K562 (cell line): ENCODE measurements at regions not wholly inside any gene's neighbourhood (a gene's known extent, or its start where the extent isn't known, plus 50 kb on each side); places are given as distances from the start of the nearest gene placed in this dataset.

Experiments
- ATAC-seq: fragments of 200-7000 bp; cut with Tn5 transposase; 3 replicates; pipeline ENCODE4 v1.9.1; 2020; ENCODE audit warnings: moderate library complexity
- BruUV-seq: library from RNA; stranded (reverse); fragments of 400-500 nt; replicated peaks from 2 replicates; lab custom pipeline; 2021; lab: Mats Ljungman, UMichigan
- CTCF ChIA-PET: fragments of 300-600 bp; formaldehyde crosslinking; extraction: SDS; loops from one replicate; lab custom pipeline; 2021; ENCODE audit warnings: low intra/inter-chr PET ratio; lab: Yijun Ruan, JAX
- POLR2A ChIA-PET: fragments of 300-600, 350-650 bp; sonication (Branson Sonifier 250); formaldehyde crosslinking; extraction: SDS; loops from one replicate; lab custom pipeline; 2021; ENCODE audit warnings: antibody characterized with exemption, inconsistent platforms; lab: Yijun Ruan, JAX
- DNase-seq, 4 experiments: peaks; one replicate each; pipeline versions ENCODE4 v3.0.0 to v3.0.0-alpha.2; 2011 to 2018; ENCODE audit warnings: low spot score in 3 of 4, mixed read lengths in 3 of 4; ENCODE audit errors: extremely low read depth in 1 of 4
- FAIRE-seq: peaks from 2 replicates; lab custom pipeline; 2011; peaks lifted over from hg19 to GRCh38; lab: Jason Lieb, UNC
- H2AFZ ChIP-seq: 2 replicates; pipeline ENCODE4 v1.6.0; 2011; ENCODE audit warnings: low read depth, low read length, control low read depth, inconsistent platforms
- H3K27ac ChIP-seq: fragments of 200-600 bp; 3 replicates; pipeline ENCODE4 v1.8.0; 2011; ENCODE audit warnings: low read depth, mild to moderate bottlenecking, control low read depth, inconsistent platforms, low read length, moderate library complexity, mixed read lengths; ENCODE audit errors: extremely low read depth
- H3K27me3 ChIP-seq, 2 experiments: fragments of 300-600 bp in 1 of 2; 2 replicates in 1 of 2; 3 replicates in 1 of 2; pipeline versions ENCODE4 v1.6.0 to v1.8.0; 2011; ENCODE audit warnings: inconsistent platforms in 2 of 2, low read length in 2 of 2, mild to moderate bottlenecking in 1 of 2, mixed read lengths in 1 of 2, moderate library complexity in 1 of 2; ENCODE audit not compliant: control insufficient read depth in 2 of 2, insufficient read depth in 2 of 2
- H3K36me3 ChIP-seq: fragments of 300-600 bp; 3 replicates; pipeline ENCODE4 v1.8.0; 2011; ENCODE audit warnings: mild to moderate bottlenecking, low read length, inconsistent platforms; ENCODE audit not compliant: control insufficient read depth, insufficient read depth
- H3K4me1 ChIP-seq, 2 experiments: fragments of 200-600 bp in 1 of 2; replicated peaks in 1 of 2; 2 replicates in 1 of 2; 3 replicates in 1 of 2; pipeline versions ENCODE4 v1.5.1 to v1.8.0; 2011; ENCODE audit warnings: inconsistent platforms in 2 of 2, low read length in 2 of 2, mild to moderate bottlenecking in 1 of 2, mixed read lengths in 1 of 2, moderate library complexity in 1 of 2; ENCODE audit not compliant: control insufficient read depth in 2 of 2, insufficient read depth in 2 of 2
- H3K4me2 ChIP-seq: 2 replicates; pipeline ENCODE4 v1.6.1; 2011; ENCODE audit warnings: low read length, control low read depth, inconsistent platforms, mixed read lengths; ENCODE audit not compliant: insufficient read depth
- H3K4me3 ChIP-seq: fragments of 200-600 bp; sonication (generic), shearing (Covaris generic); 2 replicates; pipeline ENCODE4 v1.5.1; 2016; ENCODE audit warnings: control low read depth, inconsistent platforms
- H3K79me2 ChIP-seq: fragments of 200-600 bp; 3 replicates; pipeline ENCODE4 v1.8.0; 2011; ENCODE audit warnings: low read length, inconsistent platforms; ENCODE audit not compliant: control insufficient read depth, insufficient read depth
- H3K9ac ChIP-seq, 2 experiments: 2 replicates each; pipeline versions ENCODE4 v1.6.0 to v1.6.1; 2011; ENCODE audit warnings: low read depth in 2 of 2, low read length in 2 of 2, control low read depth in 1 of 2, inconsistent platforms in 1 of 2, mild to moderate bottlenecking in 1 of 2, mixed read lengths in 1 of 2; ENCODE audit not compliant: insufficient read depth in 1 of 2
- H3K9me1 ChIP-seq: one replicate; pipeline ENCODE4 v1.6.0; 2011; ENCODE audit warnings: inconsistent platforms, mild to moderate bottlenecking, low read length, moderate library complexity; ENCODE audit not compliant: control insufficient read depth, insufficient read depth
- H3K9me3 ChIP-seq: replicated peaks from 2 replicates; pipeline ENCODE4 v1.5.1; 2011; ENCODE audit warnings: low read depth, low read length, inconsistent platforms; ENCODE audit not compliant: control insufficient read depth, insufficient read depth
- H4K20me1 ChIP-seq: replicated peaks from 2 replicates; pipeline ENCODE4 v1.6.1; 2011; ENCODE audit warnings: low read length, inconsistent platforms, mixed read lengths; ENCODE audit not compliant: control insufficient read depth, insufficient read depth
- HMGN3 ChIP-seq: IDR thresholded peaks from 2 replicates; pipeline ENCODE4 v1.6.1; 2011; ENCODE audit warnings: borderline replicate concordance, low read depth, mild to moderate bottlenecking, mixed read lengths, low read length; ENCODE audit not compliant: insufficient read length; ENCODE audit errors: extremely low read depth
- MCM3 ChIP-seq: fragments of 450-650 bp; IDR thresholded peaks from 2 replicates; pipeline ENCODE4 v1.6.1; 2016
- MTA2 ChIP-seq: fragments of 450-650 bp; IDR thresholded peaks from 2 replicates; pipeline ENCODE4 v1.6.1; 2016; ENCODE audit warnings: low read depth
- NFE2 ChIP-seq: IDR thresholded peaks from 2 replicates; pipeline ENCODE4 v1.6.1; 2014; ENCODE audit warnings: antibody characterized with exemption, low read depth
- PHF20 ChIP-seq: fragments of 450-650 bp; IDR thresholded peaks from 2 replicates; pipeline ENCODE4 v1.6.1; 2018; ENCODE audit not compliant: partially characterized antibody
- ZNF134 ChIP-seq: fragments of 250-450 bp; sonication (Bioruptor Pico); conservative IDR thresholded peaks from 2 replicates; pipeline ENCODE4 v1.4.0; 2020
- WGBS: fragments of 100-300 bp; shearing (Covaris generic); methylation state at CpG from one replicate; pipeline ENCODE4 v1.1.6; 2016; ENCODE audit warnings: low coverage, mixed read lengths; ENCODE audit not compliant: insufficient coverage; ENCODE audit errors: missing lambda C conversion rate; 5-methylcytosine and 5-hydroxymethylcytosine counted together
- in situ Hi-C: fragments of 300-500 bp; cut with MboI; formaldehyde crosslinking; loops from 4 replicates; pipeline ENCODE4 v1.15.0; 2018; ENCODE audit warnings: inconsistent platforms, mixed read lengths
- intact Hi-C: fragments of 100-400 bp; cut with micrococcal nuclease; formaldehyde crosslinking; loops from 2 replicates; pipeline ENCODE4 v1.14.2; 2022
- TF ChIP-seq, protein P1 (sequence below): fragments of 200-600 bp; sonication (generic); IDR thresholded peaks from one replicate; pipeline ENCODE4 v1.6.1; 2012; ENCODE audit warnings: mild to moderate bottlenecking, low read depth, low read length, inconsistent platforms
- TF ChIP-seq, protein P2 (sequence below), 2 experiments: fragments of 150-350 bp in 1 of 2; IDR thresholded peaks; 2 replicates each; pipeline ENCODE4 v1.6.1; 2012 to 2016; ENCODE audit warnings: low read depth in 2 of 2, low read length in 2 of 2, mild to moderate bottlenecking in 1 of 2, moderate library complexity in 1 of 2

DNA sequence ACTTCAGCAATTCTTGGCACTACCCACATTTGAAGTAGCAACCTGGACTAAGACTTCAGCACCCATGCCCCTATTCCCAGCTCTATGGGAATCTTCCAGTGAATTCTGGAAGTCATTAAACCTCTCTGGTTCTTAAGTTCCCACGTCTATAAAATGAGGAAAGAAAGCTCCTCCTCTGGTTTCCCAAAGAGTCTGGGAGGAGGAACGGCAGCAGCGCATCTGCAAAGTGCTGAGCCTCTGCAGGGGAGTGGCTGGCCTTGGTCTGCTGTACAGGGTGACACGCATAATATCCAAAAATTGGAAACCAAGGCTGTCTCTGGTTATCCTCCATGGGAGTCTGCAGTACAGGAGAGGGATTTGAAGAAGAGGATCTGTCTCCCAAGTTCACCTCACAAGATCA lies 73.6 kb upstream of the TP53I11 start:
- Histone ChIP-seq H4K20me1 (no peaks in the 10 kb centered on the region; the same call in 1 of the 2 replicates), H3K27me3 (peaks cover 0 to 16% of the 10 kb centered on the region in 2 experiments; a peak in 2 of 5 replicates), H3K79me2 (no peaks in the 10 kb centered on the region), H3K4me2 (no peak overlapping the region), H3K36me3 (no peaks in the 10 kb centered on the region), H3K9me3 (no peaks in the 10 kb centered on the region; the same call in 1 of the 2 replicates), H3K4me3 (no peak overlapping the region), H2AFZ (no peak overlapping the region), H3K9me1 (no peaks in the 10 kb centered on the region), H3K9ac (no peak overlapping the region), H3K4me1 (no peaks in the 10 kb centered on the region), H3K27ac (no peak overlapping the region)
- 0% methylated on average over 3 of the region's 4 CpGs for WGBS
- CTCF ChIA-PET = no interaction called here
- POLR2A ChIA-PET = no interaction called here
- DNase-seq (no peak), FAIRE-seq (no peak), ATAC-seq (no peak)
- in situ Hi-C loops = no loop called here
- intact Hi-C loops = no loop called here
- BruUV-seq = no TSS peak
- no peak for TF ChIP-seq HMGN3
- no peak for TF ChIP-seq ZNF134
- no peak for TF ChIP-seq NFE2
- TF ChIP-seq, protein P1, sequence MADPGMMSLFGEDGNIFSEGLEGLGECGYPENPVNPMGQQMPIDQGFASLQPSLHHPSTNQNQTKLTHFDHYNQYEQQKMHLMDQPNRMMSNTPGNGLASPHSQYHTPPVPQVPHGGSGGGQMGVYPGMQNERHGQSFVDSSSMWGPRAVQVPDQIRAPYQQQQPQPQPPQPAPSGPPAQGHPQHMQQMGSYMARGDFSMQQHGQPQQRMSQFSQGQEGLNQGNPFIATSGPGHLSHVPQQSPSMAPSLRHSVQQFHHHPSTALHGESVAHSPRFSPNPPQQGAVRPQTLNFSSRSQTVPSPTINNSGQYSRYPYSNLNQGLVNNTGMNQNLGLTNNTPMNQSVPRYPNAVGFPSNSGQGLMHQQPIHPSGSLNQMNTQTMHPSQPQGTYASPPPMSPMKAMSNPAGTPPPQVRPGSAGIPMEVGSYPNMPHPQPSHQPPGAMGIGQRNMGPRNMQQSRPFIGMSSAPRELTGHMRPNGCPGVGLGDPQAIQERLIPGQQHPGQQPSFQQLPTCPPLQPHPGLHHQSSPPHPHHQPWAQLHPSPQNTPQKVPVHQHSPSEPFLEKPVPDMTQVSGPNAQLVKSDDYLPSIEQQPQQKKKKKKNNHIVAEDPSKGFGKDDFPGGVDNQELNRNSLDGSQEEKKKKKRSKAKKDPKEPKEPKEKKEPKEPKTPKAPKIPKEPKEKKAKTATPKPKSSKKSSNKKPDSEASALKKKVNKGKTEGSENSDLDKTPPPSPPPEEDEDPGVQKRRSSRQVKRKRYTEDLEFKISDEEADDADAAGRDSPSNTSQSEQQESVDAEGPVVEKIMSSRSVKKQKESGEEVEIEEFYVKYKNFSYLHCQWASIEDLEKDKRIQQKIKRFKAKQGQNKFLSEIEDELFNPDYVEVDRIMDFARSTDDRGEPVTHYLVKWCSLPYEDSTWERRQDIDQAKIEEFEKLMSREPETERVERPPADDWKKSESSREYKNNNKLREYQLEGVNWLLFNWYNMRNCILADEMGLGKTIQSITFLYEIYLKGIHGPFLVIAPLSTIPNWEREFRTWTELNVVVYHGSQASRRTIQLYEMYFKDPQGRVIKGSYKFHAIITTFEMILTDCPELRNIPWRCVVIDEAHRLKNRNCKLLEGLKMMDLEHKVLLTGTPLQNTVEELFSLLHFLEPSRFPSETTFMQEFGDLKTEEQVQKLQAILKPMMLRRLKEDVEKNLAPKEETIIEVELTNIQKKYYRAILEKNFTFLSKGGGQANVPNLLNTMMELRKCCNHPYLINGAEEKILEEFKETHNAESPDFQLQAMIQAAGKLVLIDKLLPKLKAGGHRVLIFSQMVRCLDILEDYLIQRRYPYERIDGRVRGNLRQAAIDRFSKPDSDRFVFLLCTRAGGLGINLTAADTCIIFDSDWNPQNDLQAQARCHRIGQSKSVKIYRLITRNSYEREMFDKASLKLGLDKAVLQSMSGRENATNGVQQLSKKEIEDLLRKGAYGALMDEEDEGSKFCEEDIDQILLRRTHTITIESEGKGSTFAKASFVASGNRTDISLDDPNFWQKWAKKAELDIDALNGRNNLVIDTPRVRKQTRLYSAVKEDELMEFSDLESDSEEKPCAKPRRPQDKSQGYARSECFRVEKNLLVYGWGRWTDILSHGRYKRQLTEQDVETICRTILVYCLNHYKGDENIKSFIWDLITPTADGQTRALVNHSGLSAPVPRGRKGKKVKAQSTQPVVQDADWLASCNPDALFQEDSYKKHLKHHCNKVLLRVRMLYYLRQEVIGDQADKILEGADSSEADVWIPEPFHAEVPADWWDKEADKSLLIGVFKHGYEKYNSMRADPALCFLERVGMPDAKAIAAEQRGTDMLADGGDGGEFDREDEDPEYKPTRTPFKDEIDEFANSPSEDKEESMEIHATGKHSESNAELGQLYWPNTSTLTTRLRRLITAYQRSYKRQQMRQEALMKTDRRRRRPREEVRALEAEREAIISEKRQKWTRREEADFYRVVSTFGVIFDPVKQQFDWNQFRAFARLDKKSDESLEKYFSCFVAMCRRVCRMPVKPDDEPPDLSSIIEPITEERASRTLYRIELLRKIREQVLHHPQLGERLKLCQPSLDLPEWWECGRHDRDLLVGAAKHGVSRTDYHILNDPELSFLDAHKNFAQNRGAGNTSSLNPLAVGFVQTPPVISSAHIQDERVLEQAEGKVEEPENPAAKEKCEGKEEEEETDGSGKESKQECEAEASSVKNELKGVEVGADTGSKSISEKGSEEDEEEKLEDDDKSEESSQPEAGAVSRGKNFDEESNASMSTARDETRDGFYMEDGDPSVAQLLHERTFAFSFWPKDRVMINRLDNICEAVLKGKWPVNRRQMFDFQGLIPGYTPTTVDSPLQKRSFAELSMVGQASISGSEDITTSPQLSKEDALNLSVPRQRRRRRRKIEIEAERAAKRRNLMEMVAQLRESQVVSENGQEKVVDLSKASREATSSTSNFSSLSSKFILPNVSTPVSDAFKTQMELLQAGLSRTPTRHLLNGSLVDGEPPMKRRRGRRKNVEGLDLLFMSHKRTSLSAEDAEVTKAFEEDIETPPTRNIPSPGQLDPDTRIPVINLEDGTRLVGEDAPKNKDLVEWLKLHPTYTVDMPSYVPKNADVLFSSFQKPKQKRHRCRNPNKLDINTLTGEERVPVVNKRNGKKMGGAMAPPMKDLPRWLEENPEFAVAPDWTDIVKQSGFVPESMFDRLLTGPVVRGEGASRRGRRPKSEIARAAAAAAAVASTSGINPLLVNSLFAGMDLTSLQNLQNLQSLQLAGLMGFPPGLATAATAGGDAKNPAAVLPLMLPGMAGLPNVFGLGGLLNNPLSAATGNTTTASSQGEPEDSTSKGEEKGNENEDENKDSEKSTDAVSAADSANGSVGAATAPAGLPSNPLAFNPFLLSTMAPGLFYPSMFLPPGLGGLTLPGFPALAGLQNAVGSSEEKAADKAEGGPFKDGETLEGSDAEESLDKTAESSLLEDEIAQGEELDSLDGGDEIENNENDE = no peak
- TF ChIP-seq, protein P2, sequence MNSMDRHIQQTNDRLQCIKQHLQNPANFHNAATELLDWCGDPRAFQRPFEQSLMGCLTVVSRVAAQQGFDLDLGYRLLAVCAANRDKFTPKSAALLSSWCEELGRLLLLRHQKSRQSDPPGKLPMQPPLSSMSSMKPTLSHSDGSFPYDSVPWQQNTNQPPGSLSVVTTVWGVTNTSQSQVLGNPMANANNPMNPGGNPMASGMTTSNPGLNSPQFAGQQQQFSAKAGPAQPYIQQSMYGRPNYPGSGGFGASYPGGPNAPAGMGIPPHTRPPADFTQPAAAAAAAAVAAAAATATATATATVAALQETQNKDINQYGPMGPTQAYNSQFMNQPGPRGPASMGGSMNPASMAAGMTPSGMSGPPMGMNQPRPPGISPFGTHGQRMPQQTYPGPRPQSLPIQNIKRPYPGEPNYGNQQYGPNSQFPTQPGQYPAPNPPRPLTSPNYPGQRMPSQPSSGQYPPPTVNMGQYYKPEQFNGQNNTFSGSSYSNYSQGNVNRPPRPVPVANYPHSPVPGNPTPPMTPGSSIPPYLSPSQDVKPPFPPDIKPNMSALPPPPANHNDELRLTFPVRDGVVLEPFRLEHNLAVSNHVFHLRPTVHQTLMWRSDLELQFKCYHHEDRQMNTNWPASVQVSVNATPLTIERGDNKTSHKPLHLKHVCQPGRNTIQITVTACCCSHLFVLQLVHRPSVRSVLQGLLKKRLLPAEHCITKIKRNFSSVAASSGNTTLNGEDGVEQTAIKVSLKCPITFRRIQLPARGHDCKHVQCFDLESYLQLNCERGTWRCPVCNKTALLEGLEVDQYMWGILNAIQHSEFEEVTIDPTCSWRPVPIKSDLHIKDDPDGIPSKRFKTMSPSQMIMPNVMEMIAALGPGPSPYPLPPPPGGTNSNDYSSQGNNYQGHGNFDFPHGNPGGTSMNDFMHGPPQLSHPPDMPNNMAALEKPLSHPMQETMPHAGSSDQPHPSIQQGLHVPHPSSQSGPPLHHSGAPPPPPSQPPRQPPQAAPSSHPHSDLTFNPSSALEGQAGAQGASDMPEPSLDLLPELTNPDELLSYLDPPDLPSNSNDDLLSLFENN (IDR thresholded peaks at IDR 0.05; ENCODE audit: low read depth in 2 of 2, low read length in 2 of 2) = no peak
- TF ChIP-seq MTA2 = no peak
- TF ChIP-seq PHF20 = no peak
- no peak for TF ChIP-seq MCM3
